GM18951 (cell line): ENCODE measurements at regions not wholly inside any gene's neighbourhood (a gene's known extent, or its start where the extent isn't known, plus 50 kb on each side); places are given as distances from the start of the nearest gene placed in this dataset.

Experiments used
- POLR2A ChIP-seq: IDR thresholded peaks from 4 replicates; pipeline ENCODE4 v1.6.1; 2011; ENCODE audit warnings: mild to moderate bottlenecking; ENCODE audit not compliant: insufficient read length, insufficient read depth; ENCODE audit errors: extremely low read depth
- in situ Hi-C: fragments of 300-500 bp; cut with MboI; formaldehyde crosslinking; loops from one replicate; pipeline ENCODE4 v1.12.0; 2022; ENCODE audit warnings: low sequenced_read_pairs, mixed read lengths, inconsistent platforms; ENCODE audit not compliant: unreplicated experiment

DNA sequence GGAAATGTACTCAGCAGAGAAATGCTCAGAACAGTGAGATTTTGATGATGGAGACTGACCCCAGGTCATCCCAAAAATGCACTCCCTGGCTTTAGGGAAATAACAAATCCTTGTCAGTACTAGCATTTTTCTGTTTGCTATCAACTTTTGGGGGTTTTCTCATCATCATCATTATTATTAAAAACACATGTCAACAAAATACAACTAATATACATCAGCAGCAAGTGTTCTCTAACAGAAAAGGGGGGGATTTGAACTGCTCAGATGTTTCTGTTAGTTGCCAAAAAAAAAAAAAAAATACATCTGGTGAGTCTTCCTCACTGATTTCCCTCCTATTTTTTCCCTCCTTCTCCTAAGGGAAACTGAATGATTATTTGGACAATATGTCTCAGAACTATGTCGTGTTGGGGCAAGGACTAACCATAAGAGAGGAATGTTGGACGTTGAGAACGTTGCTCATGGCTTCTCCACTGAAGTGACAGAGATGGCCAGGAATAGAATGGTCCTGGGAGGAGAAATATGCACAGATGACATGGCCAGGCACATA, 230.0 kb upstream of the MCTP2 start:
- in situ Hi-C loops: no loop called here
- no peak for TF ChIP-seq POLR2A

- in situ Hi-C loops: no loop called here
- TF ChIP-seq POLR2A: no peak
These were observed 230.8 kb upstream of the MCTP2 start for GRCh38 chr15:94000606-94001005.

GRCh38 chr15:93997071-93997658, 234.2 kb upstream of the MCTP2 start:
- TF ChIP-seq POLR2A: no peak
- in situ Hi-C loops: no loop called here

DNA sequence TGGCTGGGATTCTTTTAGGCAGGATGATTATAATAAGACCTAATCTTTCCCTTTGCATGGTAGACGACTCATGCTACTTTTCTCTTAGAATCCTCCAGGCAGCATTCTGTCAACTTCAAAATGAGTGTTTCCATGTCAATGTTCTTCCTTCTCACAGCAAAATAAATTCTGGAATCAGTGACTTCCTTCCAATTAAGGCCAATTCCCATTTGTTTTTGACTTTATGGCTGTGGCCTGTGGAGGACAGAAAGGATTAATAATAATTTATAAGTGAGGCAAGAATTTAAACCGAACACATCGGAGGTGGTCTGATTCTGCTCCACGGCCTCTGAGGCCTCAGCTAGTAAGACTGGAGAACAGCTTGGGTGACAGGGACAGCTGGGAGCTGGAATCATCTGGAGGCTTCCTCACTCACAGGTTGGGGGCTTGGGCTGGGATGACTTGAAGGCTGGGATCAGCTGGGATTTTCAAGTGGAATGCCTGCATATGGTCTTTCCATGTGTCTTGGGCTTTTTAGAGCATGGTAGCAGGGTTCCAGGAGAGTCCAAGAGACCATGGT, 241.8 kb upstream of the MCTP2 start:
- TF ChIP-seq POLR2A: no peak

GRCh38 chr15:93987068-93987467, 244.3 kb upstream of the MCTP2 start:
- no peak for TF ChIP-seq POLR2A
- in situ Hi-C loops: no loop called here

More for the DNA sequence above, 241.8 kb upstream of the MCTP2 start:
- in situ Hi-C loops: no loop called here

DNA sequence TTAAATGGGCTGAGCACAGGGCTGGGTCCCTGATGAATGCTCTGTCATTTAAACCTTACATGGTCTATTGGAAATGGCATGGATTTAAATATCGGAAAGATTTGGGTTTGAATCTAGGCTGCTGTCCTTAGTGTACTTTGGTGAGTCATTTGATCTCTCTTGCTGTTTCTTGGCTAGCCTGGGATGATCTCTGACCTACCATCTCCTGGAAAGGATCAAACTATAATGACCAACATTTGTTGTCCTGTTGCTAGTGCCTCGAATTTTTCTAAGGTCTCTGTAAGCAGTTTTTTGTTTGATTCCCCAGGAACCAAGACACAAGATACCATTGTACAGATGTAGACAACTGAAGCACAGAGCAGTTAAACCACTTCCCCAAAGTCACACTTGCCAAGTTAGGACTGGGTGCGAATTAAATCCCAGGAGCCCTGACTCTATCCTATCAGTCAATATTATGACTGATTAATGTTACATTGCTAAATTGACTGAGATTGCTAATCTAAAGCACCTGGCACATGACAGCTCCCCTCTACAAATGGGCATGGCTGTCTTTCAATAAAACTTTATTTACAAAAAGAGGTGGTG, 244.9 kb upstream of the MCTP2 start:
- in situ Hi-C loops: no loop called here

GRCh38 chr15:93985925-93986324, 245.4 kb upstream of the MCTP2 start:
- no peak for TF ChIP-seq POLR2A
- in situ Hi-C loops: no loop called here

More for the DNA sequence above, 244.9 kb upstream of the MCTP2 start:
- no peak for TF ChIP-seq POLR2A

DNA sequence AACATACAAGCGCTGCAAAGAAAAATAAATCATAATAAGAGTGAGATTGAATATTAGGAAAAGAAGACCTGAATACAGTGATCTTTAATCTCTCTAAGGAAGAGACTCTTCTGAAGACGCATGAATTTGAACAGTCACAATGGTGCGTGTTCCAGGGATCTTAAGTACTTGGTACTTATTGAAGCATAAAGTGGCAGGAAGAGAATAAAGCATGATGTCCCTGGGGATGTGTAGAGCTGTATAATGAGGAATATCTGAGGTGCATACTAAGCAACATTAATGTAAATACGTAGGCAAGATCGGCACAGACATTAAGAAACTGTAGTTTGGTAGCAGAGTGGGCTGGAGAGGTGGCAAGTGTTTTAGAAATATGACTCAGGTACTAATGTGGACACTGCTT, 246.2 kb upstream of the MCTP2 start:
- in situ Hi-C loops: no loop called here
- TF ChIP-seq POLR2A: no peak

DNA sequence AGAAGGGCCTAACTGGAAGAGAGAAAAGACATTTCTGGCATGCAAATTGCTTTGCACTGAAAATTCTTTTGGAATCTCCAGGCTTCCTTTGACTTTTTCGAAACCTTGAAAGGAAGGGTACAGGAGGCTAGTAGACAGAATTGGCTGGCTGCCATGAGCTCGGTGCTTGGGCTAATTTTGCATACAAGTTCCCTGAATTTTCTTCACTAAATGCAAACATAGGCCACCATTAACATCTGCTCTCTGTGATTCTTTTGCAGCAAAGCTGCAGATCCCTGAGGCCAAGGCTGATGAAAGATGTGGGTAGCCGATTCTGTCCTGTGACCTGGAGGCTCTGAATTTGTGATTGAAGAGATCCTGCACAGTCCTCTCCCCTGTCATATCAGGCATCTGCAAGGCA, 247.8 kb upstream of the MCTP2 start:
- in situ Hi-C loops: no loop called here

GRCh38 chr15:93982226-93982727, 249.1 kb upstream of the MCTP2 start:
- in situ Hi-C loops: no loop called here
- TF ChIP-seq POLR2A: no peak

More for the DNA sequence above, 247.8 kb upstream of the MCTP2 start:
- TF ChIP-seq POLR2A: no peak

- no peak for TF ChIP-seq POLR2A
- in situ Hi-C loops: no loop called here
These were observed 249.7 kb upstream of the MCTP2 start for GRCh38 chr15:93981706-93982105.

GRCh38 chr15:93980261-93980911, 251.0 kb upstream of the MCTP2 start:
- in situ Hi-C loops: no loop called here
- no peak for TF ChIP-seq POLR2A

DNA sequence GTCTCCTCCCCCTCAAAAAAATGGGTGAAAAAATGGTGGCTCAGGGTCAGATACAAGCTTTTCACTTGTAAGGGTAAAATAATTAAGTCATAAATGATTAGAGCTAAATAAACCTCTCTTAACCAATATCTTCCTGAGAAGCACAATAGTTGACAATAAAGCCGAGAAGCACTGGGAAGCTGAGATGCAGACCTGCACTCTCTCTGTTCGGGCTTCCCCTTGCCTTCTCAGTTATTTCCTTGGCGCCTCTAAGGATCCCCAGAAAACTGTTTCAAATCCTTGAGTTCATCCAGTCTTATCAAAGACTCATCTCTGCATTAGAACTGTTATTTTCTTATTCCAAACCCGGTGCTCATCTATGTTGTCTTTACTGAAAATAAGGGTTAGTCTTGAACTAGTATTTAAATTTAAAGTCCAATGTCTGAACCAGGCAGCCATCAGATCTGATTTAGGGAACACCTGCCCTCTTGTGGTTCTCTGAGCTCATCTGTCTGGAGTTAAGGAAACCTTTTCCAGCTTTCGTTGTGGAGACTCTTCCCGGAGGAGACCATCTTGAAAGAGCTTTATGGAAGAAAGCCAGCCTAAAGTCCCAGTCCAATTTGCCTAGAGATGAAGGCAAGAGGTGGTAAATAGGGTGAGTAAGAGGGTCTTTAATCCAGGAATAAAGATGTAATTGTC, 256.4 kb upstream of the MCTP2 start:
- TF ChIP-seq POLR2A: no peak
- in situ Hi-C loops: no loop called here
